SK-N-SH (cell line): ENCODE measurements at regions not wholly inside any gene's neighbourhood (a gene's known extent, or its start where the extent isn't known, plus 50 kb on each side); places are given as distances from the start of the nearest gene placed in this dataset.
A peak's percentile ranks its signal among the peaks of the same experiment; 100 is the strongest.

Experiments
- CTCF ChIA-PET: fragments of 300-600, 350-600 bp; formaldehyde crosslinking; extraction: SDS; loops from one replicate; lab custom pipeline; 2021; lab: Yijun Ruan, JAX
- POLR2A ChIA-PET: fragments of 350-600 bp; sonication (Branson Sonifier 250); formaldehyde crosslinking; extraction: SDS; loops from one replicate; lab custom pipeline; 2020; ENCODE audit warnings: antibody characterized with exemption, inconsistent platforms; lab: Yijun Ruan, JAX
- DNase-seq: peaks from one replicate; pipeline ENCODE4 v3.0.0; 2012
- H2AFZ ChIP-seq: fragments of 200-600 bp; sonication (generic); 2 replicates; pipeline ENCODE4 v1.8.1; 2016; ENCODE audit warnings: antibody characterized with exemption, mild to moderate bottlenecking, low read depth
- H3F3A ChIP-seq: fragments of 200-600 bp; sonication (generic); replicated peaks from 2 replicates; pipeline ENCODE3; 2016; ENCODE audit warnings: antibody characterized with exemption, mild to moderate bottlenecking; ENCODE audit not compliant: insufficient read depth
- H3K27ac ChIP-seq, 2 experiments: fragments of 200-500 bp in 1 of 2; fragments of 200-600 bp in 1 of 2; sonication (Bioruptor generic) in 1 of 2; sonication (generic), shearing (Covaris generic) in 1 of 2; 2 replicates each; pipeline versions ENCODE4 v1.5.1 to v1.6.1; 2014 to 2016; ENCODE audit warnings: low read depth in 2 of 2, inconsistent platforms in 1 of 2, low read length in 1 of 2, mild to moderate bottlenecking in 1 of 2, mixed read lengths in 1 of 2
- H3K27me3 ChIP-seq: fragments of 200-600 bp; sonication (generic), shearing (Covaris generic); 2 replicates; pipeline ENCODE4 v1.6.1; 2016; ENCODE audit warnings: mixed run types; ENCODE audit not compliant: insufficient read depth
- H3K36me3 ChIP-seq, 2 experiments: fragments of 200-500 bp in 1 of 2; fragments of 200-600 bp in 1 of 2; sonication (Bioruptor generic) in 1 of 2; sonication (generic) in 1 of 2; replicated peaks in 1 of 2; 2 replicates each; pipeline versions ENCODE3 to v1.5.1; 2014 to 2016; ENCODE audit warnings: low read length in 1 of 2, mild to moderate bottlenecking in 1 of 2; ENCODE audit not compliant: insufficient read depth in 2 of 2, control insufficient read depth in 1 of 2
- H3K4me1 ChIP-seq, 2 experiments: fragments of 200-500 bp in 1 of 2; fragments of 200-600 bp in 1 of 2; sonication (Bioruptor generic) in 1 of 2; sonication (generic), shearing (Covaris generic) in 1 of 2; 2 replicates each; pipeline versions ENCODE4 v1.5.1 to v1.6.1; 2014 to 2016; ENCODE audit warnings: low read depth in 1 of 2, low read length in 1 of 2, mixed run types in 1 of 2; ENCODE audit not compliant: insufficient read depth in 2 of 2, control insufficient read depth in 1 of 2
- H3K4me2 ChIP-seq: fragments of 200-600 bp; sonication (generic), shearing (Covaris generic); 2 replicates; pipeline ENCODE4 v1.6.1; 2017; ENCODE audit warnings: mixed run types
- H3K4me3 ChIP-seq, 2 experiments: fragments of 200-500 bp in 1 of 2; fragments of 200-600 bp in 1 of 2; sonication (Bioruptor generic) in 1 of 2; sonication (generic), shearing (Covaris generic) in 1 of 2; 2 replicates each; pipeline versions ENCODE4 v1.5.1 to v1.8.1; 2014 to 2016; ENCODE audit warnings: low read depth in 2 of 2, inconsistent platforms in 1 of 2, low read length in 1 of 2, mild to moderate bottlenecking in 1 of 2, mixed read lengths in 1 of 2, moderate library complexity in 1 of 2
- H3K79me2 ChIP-seq: fragments of 200-600 bp; sonication (generic); 2 replicates; pipeline ENCODE4 v1.8.1; 2017; ENCODE audit warnings: mild to moderate bottlenecking; ENCODE audit not compliant: insufficient read depth
- H3K9ac ChIP-seq: fragments of 200-600 bp; sonication (generic); 2 replicates; pipeline ENCODE4 v1.6.1; 2017; ENCODE audit warnings: mixed run types
- H3K9me2 ChIP-seq: fragments of 200-600 bp; sonication (generic); 2 replicates; pipeline ENCODE4 v1.6.1; 2017; ENCODE audit warnings: mixed run types
- H3K9me3 ChIP-seq: fragments of 200-600 bp; sonication (generic); 2 replicates; pipeline ENCODE4 v1.6.1; 2017; ENCODE audit warnings: mixed run types, mild to moderate bottlenecking, moderate library complexity
- H4K20me1 ChIP-seq: fragments of 200-600 bp; sonication (generic); 2 replicates; pipeline ENCODE4 v1.6.1; 2017; ENCODE audit warnings: mild to moderate bottlenecking, mixed run types; ENCODE audit not compliant: insufficient read depth
- CHD2 ChIP-seq: fragments of 150-350 bp; IDR thresholded peaks from 2 replicates; pipeline ENCODE4 v1.6.1; 2018; ENCODE audit warnings: low read length; ENCODE audit not compliant: partially characterized antibody
- CTCF ChIP-seq: fragments of 200-600 bp; sonication (generic); IDR thresholded peaks from 2 replicates; pipeline ENCODE4 v1.6.1; 2017; ENCODE audit warnings: antibody characterized with exemption, mild to moderate bottlenecking, moderate library complexity
- EP300 ChIP-seq, 2 experiments: IDR thresholded peaks; 2 replicates each; pipeline versions ENCODE4 v1.4.0 to v1.6.1; 2012; ENCODE audit warnings: borderline replicate concordance in 1 of 2, low read depth in 1 of 2, low read length in 1 of 2
- EZH2phosphoT487 ChIP-seq: fragments of 200-600 bp; sonication (generic); IDR thresholded peaks from 2 replicates; pipeline ENCODE4 v1.6.1; 2017; ENCODE audit warnings: low read depth, mixed run types, mild to moderate bottlenecking, antibody characterized with exemption, moderate library complexity, borderline replicate concordance
- FOSL2 ChIP-seq: IDR thresholded peaks from 2 replicates; pipeline ENCODE4 v1.4.0; 2012; ENCODE audit warnings: low read depth, mild to moderate bottlenecking, moderate library complexity, borderline replicate concordance
- FOXJ3 ChIP-seq: sonication (generic); formaldehyde crosslinking; IDR thresholded peaks from 2 replicates; pipeline ENCODE4 v1.5.1; 2020; ENCODE audit warnings: mild to moderate bottlenecking, missing genetic modification reagents
- GABPA ChIP-seq: IDR thresholded peaks from 2 replicates; pipeline ENCODE4 v1.4.0; 2012; ENCODE audit warnings: low read depth, mild to moderate bottlenecking
- GATA2 ChIP-seq: sonication (generic); formaldehyde crosslinking; IDR thresholded peaks from 2 replicates; pipeline ENCODE4 v1.5.0; 2020; ENCODE audit warnings: mild to moderate bottlenecking, missing genetic modification reagents
- JUND ChIP-seq: IDR thresholded peaks from 2 replicates; pipeline ENCODE4 v1.4.0; 2012
- MAX ChIP-seq: IDR thresholded peaks from 2 replicates; pipeline ENCODE4 v1.4.0; 2012; ENCODE audit warnings: low read depth
- MEF2A ChIP-seq: IDR thresholded peaks from 2 replicates; pipeline ENCODE4 v1.4.0; 2012; ENCODE audit warnings: low read depth, borderline replicate concordance
- MXI1 ChIP-seq: IDR thresholded peaks from 2 replicates; pipeline ENCODE4 v1.6.1; 2012; ENCODE audit warnings: mild to moderate bottlenecking, low read depth, low read length, improper control_type of control experiment
- NFIC ChIP-seq: IDR thresholded peaks from 2 replicates; pipeline ENCODE4 v1.4.0; 2012; ENCODE audit warnings: borderline replicate concordance
- NRF1 ChIP-seq: IDR thresholded peaks from 2 replicates; pipeline ENCODE4 v1.6.1; 2012; ENCODE audit warnings: low read depth, mild to moderate bottlenecking, low read length
- POLR2AphosphoS5 ChIP-seq: IDR thresholded peaks from 2 replicates; pipeline ENCODE4 v1.6.1; 2012; ENCODE audit warnings: low read depth, low read length
- RAD21 ChIP-seq: IDR thresholded peaks from 2 replicates; pipeline ENCODE4 v1.6.1; 2012; ENCODE audit warnings: mild to moderate bottlenecking, low read length
- RCOR1 ChIP-seq: fragments of 150-350 bp; IDR thresholded peaks from 2 replicates; pipeline ENCODE4 v1.6.1; 2017; ENCODE audit warnings: antibody characterized with exemption, low read length
- RFX5 ChIP-seq: IDR thresholded peaks from 2 replicates; pipeline ENCODE4 v1.6.1; 2012; ENCODE audit warnings: mild to moderate bottlenecking, improper control_type of control experiment, low read length
- SIN3A ChIP-seq: IDR thresholded peaks from 2 replicates; pipeline ENCODE4 v1.6.1; 2012; ENCODE audit warnings: low read depth, mild to moderate bottlenecking, low read length, moderate library complexity, borderline replicate concordance
- SMC3 ChIP-seq: IDR thresholded peaks from 2 replicates; pipeline ENCODE4 v1.6.1; 2012; ENCODE audit warnings: low read depth, low read length, improper control_type of control experiment
- TCF12 ChIP-seq: IDR thresholded peaks from 2 replicates; pipeline ENCODE4 v1.4.0; 2012
- TEAD4 ChIP-seq: IDR thresholded peaks from 2 replicates; pipeline ENCODE4 v1.4.0; 2012; ENCODE audit warnings: mild to moderate bottlenecking, borderline replicate concordance; ENCODE audit not compliant: insufficient read depth
- USF1 ChIP-seq: IDR thresholded peaks from 2 replicates; pipeline ENCODE4 v1.4.0; 2012; ENCODE audit warnings: low read depth, borderline replicate concordance
- USF2 ChIP-seq: fragments of 150-350 bp; IDR thresholded peaks from 2 replicates; pipeline ENCODE4 v1.6.1; 2017; ENCODE audit warnings: antibody characterized with exemption, low read length, low read depth, borderline replicate concordance
- YY1 ChIP-seq: IDR thresholded peaks from 2 replicates; pipeline ENCODE4 v1.4.0; 2012; ENCODE audit warnings: low read depth, mild to moderate bottlenecking
- TF ChIP-seq, protein P1 (sequence below): fragments of 150-350 bp; IDR thresholded peaks from 2 replicates; pipeline ENCODE4 v1.6.1; 2016; ENCODE audit warnings: mild to moderate bottlenecking, low read depth, low read length
- TF ChIP-seq, protein P2 (sequence below): IDR thresholded peaks from 2 replicates; pipeline ENCODE4 v1.4.0; 2012; ENCODE audit warnings: low read depth, borderline replicate concordance
- TF ChIP-seq, protein P3 (sequence below): IDR thresholded peaks from 2 replicates; pipeline ENCODE4; 2012

DNA sequence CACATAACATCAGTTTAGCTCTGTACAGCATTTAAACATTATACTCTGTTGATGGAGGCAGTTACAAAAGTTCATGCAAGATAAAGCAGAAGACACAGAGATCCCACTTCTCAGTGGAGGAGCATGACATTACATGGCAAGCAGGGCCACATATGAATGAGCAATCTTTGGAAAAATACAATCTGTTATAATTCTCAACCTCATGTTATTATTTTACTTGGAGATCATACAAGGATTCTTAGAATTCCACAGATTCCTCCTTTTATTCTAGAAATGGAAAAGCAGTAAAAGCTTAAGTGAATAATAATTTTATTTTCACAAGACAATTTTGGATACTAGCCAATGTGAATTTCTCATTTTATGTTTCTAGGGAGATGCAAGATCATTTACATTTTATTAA is 66.6 kb downstream of the IFI44 start:
- no peaks in the 10 kb centered on the region for H3K27me3 ChIP-seq
- no peaks in the 10 kb centered on the region for H3K36me3 ChIP-seq
- peak overlapping the region; percentile 75 to 82; a peak in 3 of 4 replicates for H3K27ac ChIP-seq
- H3K4me1 ChIP-seq = peaks cover 2 to 39% of the 10 kb centered on the region in 2 experiments; a peak in 2 of 4 replicates
- H3F3A ChIP-seq = peaks cover 43% of the 10 kb centered on the region
- H2AFZ ChIP-seq = no peak overlapping the region
- no peaks in the 10 kb centered on the region for H3K79me2 ChIP-seq
- no peak overlapping the region for H3K4me3 ChIP-seq
- no peaks in the 10 kb centered on the region for H4K20me1 ChIP-seq
- H3K9me3 ChIP-seq = 0 out of 2 replicates have a peak, but pooled peaks cover 3% of the 10 kb centered on the region
- H3K4me2 ChIP-seq = no peak overlapping the region
- DNase-seq = no peak
- peak overlapping the region; percentile 35; the same call in 1 of the 2 replicates for H3K9ac ChIP-seq
- CTCF ChIA-PET = interaction anchor here (1.0 kb wide), 1 partner anchor 99 kb away, joined by 3 read pairs; no protein-coding TSS in a partner anchor
- POLR2A ChIA-PET = no interaction called here
- H3K9me2 ChIP-seq = no peaks in the 10 kb centered on the region
- TF ChIP-seq CHD2 (no peak), SIN3A (no peak), FOSL2 (no peak), FOXJ3 (no peak), MAX (no peak), EP300 (IDR thresholded peaks at IDR 0.05; ENCODE audit: borderline replicate concordance in 1 of 2, low read depth in 1 of 2, low read length in 1 of 2) (peak in 1 of 2 experiments; percentile 71; a peak in 1 of 4 replicates), NRF1 (no peak), NFIC (peak; percentile 68; the same call in 1 of the 2 replicates), YY1 (no peak), JUND (peak; percentile 30; the same call in 1 of the 2 replicates), TEAD4 (peak; percentile 84), RCOR1 (no peak), RAD21 (no peak), SMC3 (no peak), MEF2A (no peak), GATA2 (CRISPR knock-in tag) (no peak), CTCF (no peak), GABPA (no peak), MXI1 (no peak), USF1 (no peak), POLR2AphosphoS5 (no peak), USF2 (no peak), TCF12 (peak; percentile 43), RFX5 (no peak), EZH2phosphoT487 (no peak)
- TF ChIP-seq, protein P1, sequence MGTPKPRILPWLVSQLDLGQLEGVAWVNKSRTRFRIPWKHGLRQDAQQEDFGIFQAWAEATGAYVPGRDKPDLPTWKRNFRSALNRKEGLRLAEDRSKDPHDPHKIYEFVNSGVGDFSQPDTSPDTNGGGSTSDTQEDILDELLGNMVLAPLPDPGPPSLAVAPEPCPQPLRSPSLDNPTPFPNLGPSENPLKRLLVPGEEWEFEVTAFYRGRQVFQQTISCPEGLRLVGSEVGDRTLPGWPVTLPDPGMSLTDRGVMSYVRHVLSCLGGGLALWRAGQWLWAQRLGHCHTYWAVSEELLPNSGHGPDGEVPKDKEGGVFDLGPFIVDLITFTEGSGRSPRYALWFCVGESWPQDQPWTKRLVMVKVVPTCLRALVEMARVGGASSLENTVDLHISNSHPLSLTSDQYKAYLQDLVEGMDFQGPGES = no peak
- TF ChIP-seq, protein P2, sequence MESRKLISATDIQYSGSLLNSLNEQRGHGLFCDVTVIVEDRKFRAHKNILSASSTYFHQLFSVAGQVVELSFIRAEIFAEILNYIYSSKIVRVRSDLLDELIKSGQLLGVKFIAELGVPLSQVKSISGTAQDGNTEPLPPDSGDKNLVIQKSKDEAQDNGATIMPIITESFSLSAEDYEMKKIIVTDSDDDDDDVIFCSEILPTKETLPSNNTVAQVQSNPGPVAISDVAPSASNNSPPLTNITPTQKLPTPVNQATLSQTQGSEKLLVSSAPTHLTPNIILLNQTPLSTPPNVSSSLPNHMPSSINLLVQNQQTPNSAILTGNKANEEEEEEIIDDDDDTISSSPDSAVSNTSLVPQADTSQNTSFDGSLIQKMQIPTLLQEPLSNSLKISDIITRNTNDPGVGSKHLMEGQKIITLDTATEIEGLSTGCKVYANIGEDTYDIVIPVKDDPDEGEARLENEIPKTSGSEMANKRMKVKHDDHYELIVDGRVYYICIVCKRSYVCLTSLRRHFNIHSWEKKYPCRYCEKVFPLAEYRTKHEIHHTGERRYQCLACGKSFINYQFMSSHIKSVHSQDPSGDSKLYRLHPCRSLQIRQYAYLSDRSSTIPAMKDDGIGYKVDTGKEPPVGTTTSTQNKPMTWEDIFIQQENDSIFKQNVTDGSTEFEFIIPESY = no peak
- TF ChIP-seq, protein P3, sequence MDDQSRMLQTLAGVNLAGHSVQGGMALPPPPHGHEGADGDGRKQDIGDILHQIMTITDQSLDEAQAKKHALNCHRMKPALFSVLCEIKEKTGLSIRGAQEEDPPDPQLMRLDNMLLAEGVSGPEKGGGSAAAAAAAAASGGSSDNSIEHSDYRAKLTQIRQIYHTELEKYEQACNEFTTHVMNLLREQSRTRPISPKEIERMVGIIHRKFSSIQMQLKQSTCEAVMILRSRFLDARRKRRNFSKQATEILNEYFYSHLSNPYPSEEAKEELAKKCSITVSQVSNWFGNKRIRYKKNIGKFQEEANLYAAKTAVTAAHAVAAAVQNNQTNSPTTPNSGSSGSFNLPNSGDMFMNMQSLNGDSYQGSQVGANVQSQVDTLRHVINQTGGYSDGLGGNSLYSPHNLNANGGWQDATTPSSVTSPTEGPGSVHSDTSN = peak; percentile 48
